K562 (cell line): ENCODE measurements at regions not wholly inside any gene's neighbourhood (a gene's known extent, or its start where the extent isn't known, plus 50 kb on each side); places are given as distances from the start of the nearest gene placed in this dataset.

ENCODE experiments used
- ATAC-seq: fragments of 200-7000 bp; cut with Tn5 transposase; 3 replicates; pipeline ENCODE4 v1.9.1; 2020; ENCODE audit warnings: moderate library complexity
- BruUV-seq: library from RNA; stranded (reverse); fragments of 400-500 nt; replicated peaks from 2 replicates; lab custom pipeline; 2021; lab: Mats Ljungman, UMichigan
- CTCF ChIA-PET: fragments of 300-600 bp; formaldehyde crosslinking; extraction: SDS; loops from one replicate; lab custom pipeline; 2021; ENCODE audit warnings: low intra/inter-chr PET ratio; lab: Yijun Ruan, JAX
- POLR2A ChIA-PET: fragments of 300-600, 350-650 bp; sonication (Branson Sonifier 250); formaldehyde crosslinking; extraction: SDS; loops from one replicate; lab custom pipeline; 2021; ENCODE audit warnings: antibody characterized with exemption, inconsistent platforms; lab: Yijun Ruan, JAX
- DNase-seq, 4 experiments: peaks; one replicate each; pipeline versions ENCODE4 v3.0.0 to v3.0.0-alpha.2; 2011 to 2018; ENCODE audit warnings: low spot score in 3 of 4, mixed read lengths in 3 of 4; ENCODE audit errors: extremely low read depth in 1 of 4
- FAIRE-seq: peaks from 2 replicates; lab custom pipeline; 2011; peaks lifted over from hg19 to GRCh38; lab: Jason Lieb, UNC
- H2AFZ ChIP-seq: 2 replicates; pipeline ENCODE4 v1.6.0; 2011; ENCODE audit warnings: low read depth, low read length, control low read depth, inconsistent platforms
- H3K27ac ChIP-seq: fragments of 200-600 bp; 3 replicates; pipeline ENCODE4 v1.8.0; 2011; ENCODE audit warnings: low read depth, mild to moderate bottlenecking, control low read depth, inconsistent platforms, low read length, moderate library complexity, mixed read lengths; ENCODE audit errors: extremely low read depth
- H3K27me3 ChIP-seq, 2 experiments: fragments of 300-600 bp in 1 of 2; 2 replicates in 1 of 2; 3 replicates in 1 of 2; pipeline versions ENCODE4 v1.6.0 to v1.8.0; 2011; ENCODE audit warnings: inconsistent platforms in 2 of 2, low read length in 2 of 2, mild to moderate bottlenecking in 1 of 2, mixed read lengths in 1 of 2, moderate library complexity in 1 of 2; ENCODE audit not compliant: control insufficient read depth in 2 of 2, insufficient read depth in 2 of 2
- H3K36me3 ChIP-seq: fragments of 300-600 bp; 3 replicates; pipeline ENCODE4 v1.8.0; 2011; ENCODE audit warnings: mild to moderate bottlenecking, low read length, inconsistent platforms; ENCODE audit not compliant: control insufficient read depth, insufficient read depth
- H3K4me1 ChIP-seq, 2 experiments: fragments of 200-600 bp in 1 of 2; replicated peaks in 1 of 2; 2 replicates in 1 of 2; 3 replicates in 1 of 2; pipeline versions ENCODE4 v1.5.1 to v1.8.0; 2011; ENCODE audit warnings: inconsistent platforms in 2 of 2, low read length in 2 of 2, mild to moderate bottlenecking in 1 of 2, mixed read lengths in 1 of 2, moderate library complexity in 1 of 2; ENCODE audit not compliant: control insufficient read depth in 2 of 2, insufficient read depth in 2 of 2
- H3K4me2 ChIP-seq: 2 replicates; pipeline ENCODE4 v1.6.1; 2011; ENCODE audit warnings: low read length, control low read depth, inconsistent platforms, mixed read lengths; ENCODE audit not compliant: insufficient read depth
- H3K4me3 ChIP-seq: fragments of 200-600 bp; sonication (generic), shearing (Covaris generic); 2 replicates; pipeline ENCODE4 v1.5.1; 2016; ENCODE audit warnings: control low read depth, inconsistent platforms
- H3K79me2 ChIP-seq: fragments of 200-600 bp; 3 replicates; pipeline ENCODE4 v1.8.0; 2011; ENCODE audit warnings: low read length, inconsistent platforms; ENCODE audit not compliant: control insufficient read depth, insufficient read depth
- H3K9ac ChIP-seq, 2 experiments: 2 replicates each; pipeline versions ENCODE4 v1.6.0 to v1.6.1; 2011; ENCODE audit warnings: low read depth in 2 of 2, low read length in 2 of 2, control low read depth in 1 of 2, inconsistent platforms in 1 of 2, mild to moderate bottlenecking in 1 of 2, mixed read lengths in 1 of 2; ENCODE audit not compliant: insufficient read depth in 1 of 2
- H3K9me1 ChIP-seq: one replicate; pipeline ENCODE4 v1.6.0; 2011; ENCODE audit warnings: inconsistent platforms, mild to moderate bottlenecking, low read length, moderate library complexity; ENCODE audit not compliant: control insufficient read depth, insufficient read depth
- H3K9me3 ChIP-seq: replicated peaks from 2 replicates; pipeline ENCODE4 v1.5.1; 2011; ENCODE audit warnings: low read depth, low read length, inconsistent platforms; ENCODE audit not compliant: control insufficient read depth, insufficient read depth
- H4K20me1 ChIP-seq: replicated peaks from 2 replicates; pipeline ENCODE4 v1.6.1; 2011; ENCODE audit warnings: low read length, inconsistent platforms, mixed read lengths; ENCODE audit not compliant: control insufficient read depth, insufficient read depth
- CXXC5 ChIP-seq: fragments of 250-450 bp; sonication (Bioruptor Pico); IDR thresholded peaks from 2 replicates; pipeline ENCODE4 v1.8.0; 2022; ENCODE audit warnings: inconsistent platforms, mild to moderate bottlenecking, moderate library complexity
- ETS1 ChIP-seq: conservative IDR thresholded peaks from 2 replicates; pipeline ENCODE4 v1.6.1; 2011; ENCODE audit warnings: low read depth, mild to moderate bottlenecking, low read length; ENCODE audit not compliant: control insufficient read depth
- ETV1 ChIP-seq: fragments of 450-650 bp; conservative IDR thresholded peaks from 2 replicates; pipeline ENCODE4 v1.6.1; 2016; ENCODE audit warnings: missing genetic modification characterization, control low read depth, low read depth, missing compliant biosample characterization
- HMG20A ChIP-seq: fragments of 450-650 bp; formaldehyde crosslinking; conservative IDR thresholded peaks from 2 replicates; pipeline ENCODE4 v1.4.0; 2020; ENCODE audit warnings: mild to moderate bottlenecking, mixed read lengths
- ILF3 ChIP-seq: fragments of 450-650 bp; IDR thresholded peaks from 2 replicates; pipeline ENCODE4 v1.6.1; 2018; ENCODE audit warnings: antibody characterized with exemption, mild to moderate bottlenecking, moderate library complexity, borderline replicate concordance
- MAFK ChIP-seq: IDR thresholded peaks from 2 replicates; pipeline ENCODE4 v1.6.1; 2011; ENCODE audit warnings: low read length, improper control_type of control experiment
- MCM2 ChIP-seq: fragments of 450-650 bp; IDR thresholded peaks from 2 replicates; pipeline ENCODE4 v1.6.1; 2017; ENCODE audit warnings: low read depth, mild to moderate bottlenecking
- MITF ChIP-seq: IDR thresholded peaks from 2 replicates; pipeline ENCODE4 v1.6.1; 2014; ENCODE audit warnings: antibody characterized with exemption
- SPI1 ChIP-seq: IDR thresholded peaks from 2 replicates; pipeline ENCODE4 v1.6.1; 2011; ENCODE audit warnings: low read depth, low read length, control low read depth, borderline replicate concordance
- TRIM24 ChIP-seq, 2 experiments: fragments of 450-650 bp; IDR thresholded peaks; 2 replicates each; pipeline ENCODE4 v1.6.1; 2016
- VEZF1 ChIP-seq: fragments of 200-800 bp; sonication (Bioruptor generic); IDR thresholded peaks from 2 replicates; pipeline ENCODE4 v1.6.1; 2017; ENCODE audit warnings: missing genetic modification characterization, missing compliant biosample characterization
- WHSC1 ChIP-seq: IDR thresholded peaks from one replicate; pipeline ENCODE4 v1.6.1; 2012; ENCODE audit warnings: low read length, control low read depth, inconsistent platforms
- ZEB2 ChIP-seq: fragments of 450-650 bp; IDR thresholded peaks from 2 replicates; pipeline ENCODE4 v1.6.1; 2016
- ZFP91 ChIP-seq: sonication (generic); formaldehyde crosslinking; IDR thresholded peaks from 2 replicates; pipeline ENCODE4 v1.8.0; 2022; ENCODE audit warnings: mild to moderate bottlenecking, missing genetic modification reagents
- ZNF282 ChIP-seq: sonication (generic); formaldehyde crosslinking; IDR thresholded peaks from 2 replicates; pipeline ENCODE4 v1.8.1; 2023; ENCODE audit warnings: missing genetic modification reagents
- ZNF507 ChIP-seq: conservative IDR thresholded peaks from 2 replicates; pipeline ENCODE4 v1.6.1; 2017; ENCODE audit warnings: missing genetic modification characterization, missing compliant biosample characterization
- ZNF668 ChIP-seq: fragments of 250-450 bp; sonication (Bioruptor Pico); IDR thresholded peaks from 2 replicates; pipeline ENCODE4 v1.8.0; 2022; ENCODE audit warnings: mild to moderate bottlenecking, inconsistent platforms
- WGBS: fragments of 100-300 bp; shearing (Covaris generic); methylation state at CpG from one replicate; pipeline ENCODE4 v1.1.6; 2016; ENCODE audit warnings: low coverage, mixed read lengths; ENCODE audit not compliant: insufficient coverage; ENCODE audit errors: missing lambda C conversion rate; 5-methylcytosine and 5-hydroxymethylcytosine counted together
- in situ Hi-C: fragments of 300-500 bp; cut with MboI; formaldehyde crosslinking; loops from 4 replicates; pipeline ENCODE4 v1.15.0; 2018; ENCODE audit warnings: inconsistent platforms, mixed read lengths
- intact Hi-C: fragments of 100-400 bp; cut with micrococcal nuclease; formaldehyde crosslinking; loops from 2 replicates; pipeline ENCODE4 v1.14.2; 2022

- no TSS peak for BruUV-seq
- WGBS, result 0% methylated on average over 2 of the region's 5 CpGs
- no peaks in the 10 kb centered on the region for H3K79me2 ChIP-seq
Observed at GRCh38 chr13:54357284-54357933, 1328.8 kb downstream of the OLFM4 start.

More at GRCh38 chr13:54357284-54357933, 1328.8 kb downstream of the OLFM4 start:
- H2AFZ ChIP-seq, result no peak overlapping the region
- H3K9me1 ChIP-seq, result no peaks in the 10 kb centered on the region
- H3K27ac ChIP-seq, result no peak overlapping the region
- POLR2A ChIA-PET, result no interaction called here
- H3K36me3 ChIP-seq, result no peaks in the 10 kb centered on the region
- CTCF ChIA-PET, result no interaction called here
- H4K20me1 ChIP-seq, result no peaks in the 10 kb centered on the region
- TF ChIP-seq SPI1 (no peak), MITF (no peak), TRIM24 (IDR thresholded peaks at IDR 0.05) (no peak), MAFK (no peak), ILF3 (no peak), ZFP91 (no peak), WHSC1 (no peak), ZNF668 (CRISPR knock-in tag) (no peak), HMG20A (no peak), ZNF507 (no peak), ZEB2 (no peak), CXXC5 (CRISPR knock-in tag) (no peak), ETS1 (no peak), VEZF1 (CRISPR knock-in tag) (no peak), ZNF282 (CRISPR knock-in tag) (no peak), MCM2 (no peak), ETV1 (tag) (no peak)
- in situ Hi-C loops, result no loop called here
- no peak overlapping the region for H3K9ac ChIP-seq
- H3K4me1 ChIP-seq, result no peaks in the 10 kb centered on the region
- no peaks in the 10 kb centered on the region for H3K9me3 ChIP-seq
- H3K4me2 ChIP-seq, result no peak overlapping the region
- DNase-seq, result no peak
- no peak overlapping the region for H3K4me3 ChIP-seq
- no peak for FAIRE-seq
- intact Hi-C loops, result no loop called here
- H3K27me3 ChIP-seq, result no peaks in the 10 kb centered on the region
- ATAC-seq, result no peak
